HL-60 (cell line): ENCODE measurements at regions not wholly inside any gene's neighbourhood (a gene's known extent, or its start where the extent isn't known, plus 50 kb on each side); places are given as distances from the start of the nearest gene placed in this dataset.

Experiments used
- CTCF ChIP-seq: IDR thresholded peaks from one replicate; pipeline ENCODE4 v1.5.1; 2011; ENCODE audit warnings: low read length, control low read depth, inconsistent platforms; ENCODE audit not compliant: insufficient read depth
- GABPA ChIP-seq: IDR thresholded peaks from 2 replicates; pipeline ENCODE4 v1.6.1; 2012; ENCODE audit warnings: low read depth
- POLR2AphosphoS5 ChIP-seq: IDR thresholded peaks from 2 replicates; pipeline ENCODE4 v1.6.1; 2012; ENCODE audit warnings: low read depth
- SPI1 ChIP-seq: IDR thresholded peaks from 2 replicates; pipeline ENCODE4 v1.6.1; 2012; ENCODE audit warnings: low read depth, mild to moderate bottlenecking, borderline replicate concordance
- TF ChIP-seq, protein P1 (sequence below): IDR thresholded peaks from 2 replicates; pipeline ENCODE4 v1.6.1; 2012; ENCODE audit warnings: low read depth; ENCODE audit not compliant: insufficient replicate concordance

- TF ChIP-seq, protein P1, sequence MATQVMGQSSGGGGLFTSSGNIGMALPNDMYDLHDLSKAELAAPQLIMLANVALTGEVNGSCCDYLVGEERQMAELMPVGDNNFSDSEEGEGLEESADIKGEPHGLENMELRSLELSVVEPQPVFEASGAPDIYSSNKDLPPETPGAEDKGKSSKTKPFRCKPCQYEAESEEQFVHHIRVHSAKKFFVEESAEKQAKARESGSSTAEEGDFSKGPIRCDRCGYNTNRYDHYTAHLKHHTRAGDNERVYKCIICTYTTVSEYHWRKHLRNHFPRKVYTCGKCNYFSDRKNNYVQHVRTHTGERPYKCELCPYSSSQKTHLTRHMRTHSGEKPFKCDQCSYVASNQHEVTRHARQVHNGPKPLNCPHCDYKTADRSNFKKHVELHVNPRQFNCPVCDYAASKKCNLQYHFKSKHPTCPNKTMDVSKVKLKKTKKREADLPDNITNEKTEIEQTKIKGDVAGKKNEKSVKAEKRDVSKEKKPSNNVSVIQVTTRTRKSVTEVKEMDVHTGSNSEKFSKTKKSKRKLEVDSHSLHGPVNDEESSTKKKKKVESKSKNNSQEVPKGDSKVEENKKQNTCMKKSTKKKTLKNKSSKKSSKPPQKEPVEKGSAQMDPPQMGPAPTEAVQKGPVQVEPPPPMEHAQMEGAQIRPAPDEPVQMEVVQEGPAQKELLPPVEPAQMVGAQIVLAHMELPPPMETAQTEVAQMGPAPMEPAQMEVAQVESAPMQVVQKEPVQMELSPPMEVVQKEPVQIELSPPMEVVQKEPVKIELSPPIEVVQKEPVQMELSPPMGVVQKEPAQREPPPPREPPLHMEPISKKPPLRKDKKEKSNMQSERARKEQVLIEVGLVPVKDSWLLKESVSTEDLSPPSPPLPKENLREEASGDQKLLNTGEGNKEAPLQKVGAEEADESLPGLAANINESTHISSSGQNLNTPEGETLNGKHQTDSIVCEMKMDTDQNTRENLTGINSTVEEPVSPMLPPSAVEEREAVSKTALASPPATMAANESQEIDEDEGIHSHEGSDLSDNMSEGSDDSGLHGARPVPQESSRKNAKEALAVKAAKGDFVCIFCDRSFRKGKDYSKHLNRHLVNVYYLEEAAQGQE: no peak
- TF ChIP-seq CTCF: no peak
- no peak for TF ChIP-seq POLR2AphosphoS5
- no peak for TF ChIP-seq GABPA
- no peak for TF ChIP-seq SPI1
Measured at GRCh38 chr5:60457233-60457632, 242.7 kb downstream of the DEPDC1B start.
